Neutrophil (primary cell): ENCODE measurements at regions not wholly inside any gene's neighbourhood (a gene's known extent, or its start where the extent isn't known, plus 50 kb on each side); places are given as distances from the start of the nearest gene placed in this dataset.

Experiments
- H3K27ac ChIP-seq: fragments of 200-600 bp; sonication (generic); 2 replicates; pipeline ENCODE4 v1.5.1; 2016; ENCODE audit warnings: mild to moderate bottlenecking, moderate library complexity
- H3K27me3 ChIP-seq: fragments of 200-600 bp; sonication (generic); 2 replicates; pipeline ENCODE4 v1.6.0; 2016; ENCODE audit warnings: mild to moderate bottlenecking
- H3K36me3 ChIP-seq: fragments of 200-600 bp; sonication (generic); 2 replicates; pipeline ENCODE4 v1.5.1; 2017
- H3K4me1 ChIP-seq, 2 experiments: fragments of 200-600 bp in 1 of 2; sonication (generic) in 1 of 2; 1 replicate in 1 of 2; 2 replicates in 1 of 2; pipeline versions ENCODE4 v1.5.1 to v1.6.1; 2013 to 2016; ENCODE audit warnings: low read depth in 1 of 2, low read length in 1 of 2, mild to moderate bottlenecking in 1 of 2, moderate library complexity in 1 of 2; ENCODE audit not compliant: control insufficient read depth in 1 of 2, insufficient read depth in 1 of 2
- H3K4me3 ChIP-seq, 2 experiments: fragments of 200-600 bp in 1 of 2; sonication (generic) in 1 of 2; 1 replicate in 1 of 2; 2 replicates in 1 of 2; pipeline ENCODE4 v1.5.1; 2013 to 2016; ENCODE audit warnings: low read depth in 1 of 2, low read length in 1 of 2, mild to moderate bottlenecking in 1 of 2, moderate library complexity in 1 of 2
- H3K9me3 ChIP-seq: fragments of 200-600 bp; sonication (generic); 2 replicates; pipeline ENCODE4 v1.5.1; 2016
- CTCF ChIP-seq: fragments of 200-600 bp; sonication (generic); IDR thresholded peaks from 2 replicates; pipeline ENCODE4 v1.5.1; 2016; ENCODE audit warnings: antibody characterized with exemption

- no peak overlapping the region for H3K27ac ChIP-seq
- no peaks in the 10 kb centered on the region for H3K4me1 ChIP-seq
- no peak overlapping the region for H3K4me3 ChIP-seq
- no peaks in the 10 kb centered on the region for H3K9me3 ChIP-seq
- no peaks in the 10 kb centered on the region for H3K36me3 ChIP-seq
- H3K27me3 ChIP-seq: no peaks in the 10 kb centered on the region
- TF ChIP-seq CTCF: no peak
Observed at GRCh38 chr5:3024554-3024953, 273.1 kb upstream of the IRX2 start.

- no peak overlapping the region for H3K27ac ChIP-seq
- H3K27me3 ChIP-seq: no peaks in the 10 kb centered on the region
- H3K9me3 ChIP-seq: no peaks in the 10 kb centered on the region
- TF ChIP-seq CTCF: no peak
- H3K36me3 ChIP-seq: no peaks in the 10 kb centered on the region
- H3K4me1 ChIP-seq: no peaks in the 10 kb centered on the region
- no peak overlapping the region for H3K4me3 ChIP-seq
Observed at GRCh38 chr5:3024126-3024525, 272.6 kb upstream of the IRX2 start.

GRCh38 chr5:3023656-3024055 is 272.2 kb upstream of the IRX2 start:
- no peaks in the 10 kb centered on the region for H3K4me1 ChIP-seq
- H3K27ac ChIP-seq: no peak overlapping the region
- no peak for TF ChIP-seq CTCF
- H3K36me3 ChIP-seq: no peaks in the 10 kb centered on the region
- no peak overlapping the region for H3K4me3 ChIP-seq
- no peaks in the 10 kb centered on the region for H3K27me3 ChIP-seq
- no peaks in the 10 kb centered on the region for H3K9me3 ChIP-seq

- H3K4me1 ChIP-seq: no peaks in the 10 kb centered on the region
- no peaks in the 10 kb centered on the region for H3K27me3 ChIP-seq
- H3K9me3 ChIP-seq: no peaks in the 10 kb centered on the region
- TF ChIP-seq CTCF: no peak
- no peak overlapping the region for H3K4me3 ChIP-seq
- H3K36me3 ChIP-seq: no peaks in the 10 kb centered on the region
- H3K27ac ChIP-seq: no peak overlapping the region
Observed at GRCh38 chr5:3022665-3023064, 271.2 kb upstream of the IRX2 start.

- Histone ChIP-seq H3K4me3 (no peak overlapping the region), H3K4me1 (no peaks in the 10 kb centered on the region), H3K27ac (no peak overlapping the region), H3K36me3 (no peaks in the 10 kb centered on the region), H3K9me3 (no peaks in the 10 kb centered on the region), H3K27me3 (no peaks in the 10 kb centered on the region)
- no peak for TF ChIP-seq CTCF
Observed at GRCh38 chr5:3020426-3020825, 268.9 kb upstream of the IRX2 start.

GRCh38 chr5:3019045-3019444 is 267.6 kb upstream of the IRX2 start:
- Histone ChIP-seq H3K27ac (no peak overlapping the region), H3K4me1 (no peaks in the 10 kb centered on the region), H3K9me3 (no peaks in the 10 kb centered on the region), H3K27me3 (no peaks in the 10 kb centered on the region), H3K4me3 (no peak overlapping the region), H3K36me3 (no peaks in the 10 kb centered on the region)
- TF ChIP-seq CTCF: no peak
